COLO668 (cell line): ENCODE measurements at regions not wholly inside any gene's neighbourhood (a gene's known extent, or its start where the extent isn't known, plus 50 kb on each side); places are given as distances from the start of the nearest gene placed in this dataset.
"Not testable (repeated sequence)": the region's sequence is repeated elsewhere in the genome, so short reads cannot be mapped to it uniquely, and the experiment has no call there.

Experiments used
- DNase-seq: peaks from one replicate; lab custom pipeline; 2025; ENCODE audit not compliant: unreplicated experiment; lab: John Stamatoyannopoulos, UW

DNA sequence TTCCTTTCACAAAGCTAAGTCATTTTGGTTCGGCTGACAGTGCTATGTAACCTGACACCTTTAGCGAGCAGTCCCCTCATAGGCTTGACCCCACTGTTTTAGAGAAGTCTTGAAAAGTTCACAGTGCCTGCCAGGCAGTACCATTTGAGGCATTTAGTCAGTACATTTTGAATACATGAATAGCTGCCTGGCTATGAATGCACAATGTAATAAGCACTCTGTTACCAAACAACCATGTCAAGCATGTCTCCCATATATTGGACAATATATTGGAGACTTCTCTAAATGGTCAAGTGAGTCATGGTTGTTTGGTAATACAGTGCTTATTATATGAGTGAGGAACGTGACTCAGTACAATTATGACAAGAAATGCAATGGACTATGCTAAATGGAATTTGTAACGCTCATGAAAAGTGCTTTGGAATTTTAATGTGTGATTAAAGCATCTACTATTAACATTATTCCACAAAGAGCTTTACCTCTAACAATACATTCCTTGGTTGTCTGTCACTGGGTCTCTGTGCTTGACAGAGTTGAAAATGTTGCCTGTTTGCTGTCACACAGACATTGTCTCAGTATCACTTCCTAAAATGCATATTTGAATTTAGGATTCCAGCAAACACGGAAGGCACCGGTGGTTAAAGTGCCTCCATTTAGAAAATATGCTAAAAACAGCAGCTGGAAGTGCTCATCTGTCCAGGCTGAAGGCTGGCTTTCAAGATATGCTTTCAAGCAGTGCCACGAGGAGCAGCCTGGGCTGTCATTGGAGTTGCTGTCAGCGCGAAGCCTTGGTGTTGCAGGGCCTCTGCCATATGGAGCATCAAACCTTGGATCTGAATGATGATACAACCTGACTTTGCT, 458.6 kb downstream of the FBXO15 start:
- DNase-seq, result no peak

DNA sequence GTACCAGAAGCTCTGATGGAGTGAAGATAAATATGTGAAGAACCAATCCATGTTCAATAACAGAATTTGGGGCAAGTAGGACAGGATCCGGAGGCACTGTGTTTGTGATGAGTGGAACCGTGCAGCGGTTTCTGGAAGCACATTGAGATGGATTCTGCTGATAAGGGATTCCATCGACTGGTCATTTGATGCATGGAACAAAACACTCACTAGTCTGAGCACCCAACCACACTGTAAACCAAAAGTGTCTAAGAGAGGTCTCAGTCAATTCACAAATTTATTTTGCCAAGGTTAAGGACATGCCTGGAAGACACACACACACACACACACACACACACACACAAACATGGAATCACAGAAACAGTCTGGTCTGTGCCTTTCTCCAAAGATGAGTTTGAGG, 459.5 kb downstream of the FBXO15 start:
- no peak for DNase-seq

DNA sequence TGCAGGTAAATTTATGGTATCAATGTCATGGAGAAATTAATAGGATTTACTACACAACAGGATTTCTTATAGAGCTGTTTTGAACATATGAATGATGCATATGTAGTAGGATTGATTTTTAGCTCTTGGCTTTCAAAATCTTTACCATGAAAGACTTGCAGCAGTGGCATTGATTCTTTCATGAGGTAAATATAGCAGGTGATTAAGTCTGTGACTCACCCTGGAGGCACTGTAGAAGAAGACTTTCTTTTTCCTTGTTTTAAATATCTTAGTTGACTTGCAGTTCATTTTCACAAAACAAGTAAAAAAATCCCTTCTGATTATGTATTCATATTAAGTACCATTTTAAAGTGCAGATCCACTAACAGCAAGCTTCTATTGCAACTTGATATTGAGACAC, 463.0 kb downstream of the FBXO15 start:
- no peak for DNase-seq

DNA sequence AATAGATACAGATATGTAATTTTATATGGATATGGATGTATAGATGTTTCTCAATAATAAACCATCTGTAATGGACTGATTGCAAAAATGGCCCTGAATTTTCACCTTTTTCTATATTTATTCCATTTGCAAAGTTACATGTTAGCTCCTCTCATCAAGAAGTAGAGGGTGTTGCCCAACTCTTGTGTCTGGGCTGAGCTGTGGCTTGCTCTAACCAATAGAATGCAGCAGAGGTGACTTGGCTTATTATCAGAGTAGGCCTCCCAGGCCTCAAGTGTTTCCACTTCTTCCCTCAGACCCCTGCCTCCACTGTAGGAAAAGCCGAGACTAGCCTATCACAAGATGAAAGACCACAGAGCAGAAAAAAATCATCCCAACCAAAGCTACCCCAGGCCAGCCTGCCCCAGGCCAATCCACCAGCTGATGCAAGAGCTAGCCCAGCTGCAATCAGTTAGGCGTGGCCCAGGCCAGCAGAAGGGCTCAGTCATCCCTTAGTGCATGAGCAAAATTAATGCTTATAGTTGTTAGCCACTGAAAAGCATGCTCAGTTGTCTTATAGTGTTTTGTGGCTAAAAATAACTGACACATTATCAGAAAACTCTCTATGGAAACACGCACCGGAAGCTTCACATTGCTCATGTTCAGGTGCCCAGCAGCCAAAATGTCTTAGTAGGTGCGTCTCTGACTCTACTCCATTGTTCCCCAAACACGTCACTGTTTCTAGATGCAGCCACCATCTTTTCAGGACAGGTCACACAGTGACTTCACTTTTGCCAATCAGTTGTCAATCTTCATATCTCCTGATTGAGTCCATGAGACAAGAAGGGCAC, 464.0 kb downstream of the FBXO15 start:
- no peak for DNase-seq

DNA sequence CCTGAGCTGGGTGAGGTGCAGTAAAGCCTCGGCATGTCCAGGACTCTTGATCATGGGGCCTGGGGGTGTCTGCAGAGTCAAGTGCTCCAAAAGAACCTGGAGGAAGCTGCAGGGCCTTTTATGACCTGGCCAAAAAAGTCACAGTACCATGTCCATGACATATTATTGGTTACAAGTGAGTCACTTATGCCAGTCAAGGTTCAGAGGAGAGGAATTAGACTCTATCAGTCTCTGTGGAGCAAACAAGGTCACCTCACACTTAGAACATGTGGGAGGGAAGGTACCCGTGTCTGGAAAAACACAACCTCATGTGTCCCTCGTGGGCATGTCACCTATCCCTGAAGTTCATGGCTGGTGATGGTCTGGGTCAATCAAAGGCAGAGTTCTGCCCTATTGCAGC, 465.7 kb downstream of the FBXO15 start:
- no peak for DNase-seq

DNA sequence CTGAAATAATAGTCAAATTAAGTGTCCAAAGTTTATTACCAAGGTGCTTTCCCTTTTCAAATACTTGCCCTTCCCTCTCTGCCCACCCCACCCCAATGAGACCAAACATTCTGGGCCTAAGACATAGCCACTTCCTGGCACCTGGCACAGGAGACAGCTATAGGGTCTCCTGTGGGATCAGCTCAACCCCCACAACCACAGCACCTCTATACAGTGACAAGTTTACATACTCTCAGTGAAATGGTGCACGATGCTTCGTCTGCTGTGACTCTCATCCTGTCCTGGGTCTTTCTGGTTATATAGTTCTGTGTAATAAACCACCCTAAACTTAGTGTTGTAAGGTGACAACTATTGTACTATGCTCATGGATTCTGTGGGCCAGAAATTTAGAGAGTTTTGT, 466.2 kb downstream of the FBXO15 start:
- DNase-seq, result no peak

DNA sequence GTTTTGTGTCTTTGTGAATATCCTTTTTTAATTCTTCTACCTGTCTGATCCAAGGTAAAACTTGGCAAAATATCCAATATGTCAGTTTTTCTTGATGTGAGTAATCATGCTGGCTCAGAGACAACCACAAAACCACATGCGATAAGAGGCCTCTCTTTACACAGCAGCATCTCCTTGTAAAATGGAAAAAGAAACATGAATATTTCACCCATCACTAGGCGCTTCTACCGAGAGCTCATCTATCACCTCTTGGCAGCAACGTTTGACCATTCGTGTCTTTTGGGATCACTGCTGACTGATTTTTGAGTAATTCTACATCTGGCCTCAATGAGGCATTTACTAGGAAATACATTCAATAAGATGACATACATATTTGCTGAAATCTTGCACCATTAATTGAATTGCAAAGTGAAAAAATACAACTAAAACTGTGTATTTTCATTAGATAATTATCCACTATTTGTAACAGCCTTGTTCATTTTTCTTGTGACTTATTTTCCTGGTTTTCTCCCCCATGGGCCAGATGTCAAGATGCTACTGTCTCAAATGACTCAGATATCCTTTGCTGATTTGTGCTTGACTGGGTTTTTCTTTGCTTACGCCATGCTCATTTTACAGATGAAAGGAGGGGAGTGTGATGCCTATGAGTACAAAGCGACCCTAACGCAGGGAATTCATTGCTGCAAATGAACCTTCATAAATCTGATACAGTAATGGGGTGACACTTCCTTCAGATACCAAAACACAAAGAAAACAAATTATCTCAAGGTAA, 467.5 kb downstream of the FBXO15 start:
- no peak for DNase-seq

DNA sequence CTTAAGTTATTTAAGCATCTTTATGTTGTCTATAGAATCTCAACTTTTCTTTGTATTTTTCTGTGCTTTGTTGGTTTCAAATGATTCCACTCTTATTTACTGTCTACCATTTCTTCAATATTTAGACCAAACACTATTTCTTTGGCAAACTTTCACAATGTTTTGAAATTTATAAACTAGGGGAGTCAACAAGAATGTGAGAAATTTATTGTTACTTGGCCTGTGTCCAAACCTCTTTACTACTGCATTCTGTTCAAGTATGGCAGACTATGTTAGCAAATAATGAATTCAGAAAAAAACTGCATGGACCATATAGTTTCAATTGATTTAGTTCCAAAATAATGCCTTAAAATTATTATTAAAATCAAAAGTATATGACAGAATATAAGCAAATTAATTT, 470.2 kb downstream of the FBXO15 start:
- no peak for DNase-seq

DNA sequence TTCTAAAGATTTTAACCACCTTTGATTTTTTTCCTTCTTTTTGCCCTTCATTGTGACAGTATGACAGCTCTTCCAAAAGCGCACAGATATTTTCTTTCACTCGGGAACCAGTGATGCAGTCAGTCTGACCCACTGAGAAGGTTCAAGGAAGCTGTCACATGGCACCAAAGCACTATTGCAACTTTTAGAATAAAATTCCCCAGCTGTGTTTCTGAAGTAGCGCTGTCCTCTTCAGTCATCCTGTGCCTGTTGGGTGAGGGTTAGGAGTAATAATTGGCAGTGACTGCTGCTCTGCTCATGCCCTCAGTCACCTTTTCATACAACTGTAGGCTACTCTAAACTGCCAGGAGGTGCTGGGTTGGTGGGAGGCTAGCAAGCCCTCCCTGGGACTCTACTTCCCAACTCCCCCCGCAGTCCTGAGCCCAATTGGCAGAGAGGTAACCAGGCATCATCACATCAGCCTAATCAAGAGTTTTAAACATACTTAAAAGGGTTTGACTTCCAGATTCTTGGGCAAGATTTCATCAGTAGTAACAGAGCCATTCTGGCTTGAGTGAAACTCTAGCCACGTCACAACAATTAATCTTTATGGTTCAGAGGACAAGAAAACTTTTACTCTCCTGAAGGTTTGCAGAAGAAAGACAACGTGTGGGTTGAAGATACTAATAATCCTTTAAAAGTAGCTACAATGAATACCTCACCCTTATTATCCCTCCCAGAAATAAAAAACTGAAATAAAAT, 473.3 kb downstream of the FBXO15 start:
- no peak for DNase-seq

DNA sequence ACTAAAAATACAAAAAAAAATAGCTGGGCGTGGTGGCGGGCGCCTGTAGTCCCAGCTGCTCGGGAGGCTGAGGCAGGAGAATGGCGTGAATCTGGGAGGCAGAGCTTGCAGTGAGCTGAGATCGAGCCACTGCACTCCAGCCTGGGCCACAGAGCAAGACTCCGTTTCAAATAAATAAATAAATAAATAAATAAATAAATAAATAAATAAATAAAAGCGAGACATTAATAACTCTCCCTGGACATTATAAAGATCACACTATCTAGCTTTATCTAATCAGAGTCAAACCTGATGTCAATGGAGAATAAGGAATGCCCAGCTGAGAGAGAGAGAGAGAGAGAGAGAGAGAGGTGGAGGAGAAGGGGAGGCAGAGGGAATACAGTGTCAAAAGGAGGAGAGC, 476.2 kb downstream of the FBXO15 start:
- DNase-seq, result not testable (repeated sequence)

DNA sequence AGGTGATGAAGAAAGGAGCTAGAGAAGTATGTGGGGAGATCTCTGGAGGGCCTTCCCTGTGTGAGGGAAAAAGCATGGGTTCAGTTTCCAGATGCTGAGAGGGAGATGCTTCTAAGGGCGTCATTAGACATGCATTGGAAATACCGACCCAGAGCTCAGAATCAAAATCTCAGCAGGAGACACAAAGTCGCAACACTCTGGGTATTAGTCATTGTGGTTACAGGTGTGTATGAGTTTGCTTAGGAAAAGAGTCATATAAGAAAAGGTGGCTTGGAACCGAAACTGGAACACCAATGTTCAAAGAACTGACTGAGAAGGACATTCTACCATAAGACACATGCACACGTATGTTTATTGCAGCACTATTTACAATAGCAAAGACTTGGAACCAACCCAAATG, 477.1 kb downstream of the FBXO15 start:
- DNase-seq, result no peak

DNA sequence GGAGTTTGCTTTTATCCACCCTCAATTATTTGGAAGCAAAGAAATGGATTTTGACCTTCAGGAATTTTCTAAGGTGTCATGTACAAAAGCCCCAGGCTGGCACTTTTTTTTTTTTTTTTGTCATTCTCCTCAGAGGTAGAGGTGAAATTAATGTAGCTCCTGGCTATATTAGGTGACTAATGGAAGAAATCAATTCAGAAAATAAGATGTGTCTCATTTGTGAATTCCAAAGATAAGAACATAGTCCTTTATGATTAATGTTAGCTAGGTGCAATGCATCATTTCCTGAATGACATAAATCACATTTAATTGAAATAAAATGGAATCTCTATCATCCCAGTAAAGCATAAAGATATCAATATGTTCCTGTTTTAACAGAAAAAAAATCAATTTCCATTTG, 477.6 kb downstream of the FBXO15 start:
- no peak for DNase-seq

DNA sequence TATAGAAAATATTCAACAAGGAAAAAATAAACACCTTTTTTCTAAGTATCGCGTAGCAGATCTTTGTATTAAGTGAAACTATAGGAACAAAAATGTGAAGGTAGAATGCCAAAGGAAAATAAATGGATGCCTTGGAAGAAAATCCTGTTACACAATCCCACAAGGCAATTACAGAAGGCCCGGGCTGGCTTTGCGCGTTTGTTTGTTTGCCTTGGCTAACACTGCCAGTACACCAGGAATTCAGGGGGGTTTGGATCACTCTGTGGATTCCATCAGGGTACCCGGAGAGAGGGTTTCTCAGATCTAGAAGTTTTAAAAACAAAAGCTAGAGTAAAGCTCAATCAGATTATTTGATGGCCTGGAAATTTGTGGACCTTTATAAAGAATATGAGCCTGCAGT, 478.3 kb downstream of the FBXO15 start:
- DNase-seq, result no peak

DNA sequence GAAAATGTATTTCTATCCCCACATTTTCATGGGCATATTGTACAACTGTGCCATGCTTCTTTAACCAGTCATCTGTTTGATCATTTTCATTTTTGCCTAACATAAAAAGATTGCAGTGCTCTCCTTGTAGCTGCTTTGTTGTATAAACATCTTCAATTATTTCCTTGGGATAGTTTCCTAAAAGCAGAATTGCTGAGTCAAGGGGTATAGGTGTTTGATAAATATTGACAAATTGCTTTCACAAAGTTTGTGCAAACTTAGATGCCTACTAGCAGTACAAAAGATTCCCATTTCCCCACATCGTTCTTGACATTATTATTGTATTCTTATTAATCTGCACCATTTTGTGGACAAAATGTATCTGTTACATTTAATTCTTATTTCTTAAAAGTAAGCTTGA, 479.6 kb downstream of the FBXO15 start:
- DNase-seq, result no peak

DNA sequence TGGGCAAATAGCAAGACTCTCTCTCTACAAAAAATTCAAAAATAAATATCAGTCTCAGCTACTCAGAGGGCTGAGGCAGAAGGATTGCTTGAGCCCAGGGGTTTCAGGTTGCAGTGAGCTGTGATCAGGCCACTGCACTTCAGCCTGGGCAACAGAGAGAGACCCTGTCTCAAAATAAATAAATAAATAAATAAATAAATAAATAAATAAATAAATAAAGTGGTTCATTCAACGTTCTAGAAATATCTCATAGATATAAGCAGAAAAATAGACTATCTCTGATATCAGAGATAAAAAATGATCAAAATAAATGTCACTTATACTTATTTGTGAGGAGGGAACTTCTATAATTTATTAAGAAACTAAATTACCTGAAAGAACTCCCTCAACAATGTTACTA, 480.9 kb downstream of the FBXO15 start:
- DNase-seq, result no peak

DNA sequence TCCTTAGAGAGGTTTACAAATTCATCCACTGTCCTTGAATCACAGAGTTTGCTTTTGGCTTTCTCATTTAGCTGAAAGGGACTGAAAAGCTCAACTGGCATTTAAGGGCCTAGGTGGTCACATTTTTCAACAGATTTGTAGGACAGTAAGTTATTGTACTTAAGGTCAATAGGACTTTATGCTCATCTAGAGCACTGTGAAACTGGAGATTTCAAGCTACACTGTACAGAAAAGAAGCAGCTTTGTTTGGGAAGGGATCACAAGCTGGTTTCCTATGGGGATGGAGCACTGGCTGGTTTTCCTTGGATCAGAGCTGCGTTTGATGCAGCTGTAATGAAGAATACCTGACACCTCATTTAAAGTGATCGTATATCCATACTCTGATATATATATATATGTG, 482.7 kb downstream of the FBXO15 start:
- no peak for DNase-seq

DNA sequence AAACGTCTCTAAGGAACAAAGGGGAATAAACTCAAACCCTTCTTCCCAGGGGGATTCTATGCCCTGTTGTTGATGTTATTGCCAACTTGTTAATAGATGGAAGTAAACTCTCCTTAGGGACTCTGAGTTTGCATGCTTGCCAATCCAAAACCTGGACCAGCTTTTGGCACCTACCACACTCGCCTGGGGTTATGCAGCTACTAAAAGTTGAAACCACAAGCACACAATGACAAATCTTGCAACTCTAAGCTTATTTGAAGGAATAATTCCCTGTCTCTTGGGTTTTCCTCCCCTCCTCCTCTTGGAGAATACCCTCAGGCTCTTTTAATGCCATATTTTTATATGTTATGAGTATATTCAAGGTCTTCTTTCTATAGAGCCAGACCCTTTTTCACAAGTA, 484.1 kb downstream of the FBXO15 start:
- DNase-seq, result no peak

DNA sequence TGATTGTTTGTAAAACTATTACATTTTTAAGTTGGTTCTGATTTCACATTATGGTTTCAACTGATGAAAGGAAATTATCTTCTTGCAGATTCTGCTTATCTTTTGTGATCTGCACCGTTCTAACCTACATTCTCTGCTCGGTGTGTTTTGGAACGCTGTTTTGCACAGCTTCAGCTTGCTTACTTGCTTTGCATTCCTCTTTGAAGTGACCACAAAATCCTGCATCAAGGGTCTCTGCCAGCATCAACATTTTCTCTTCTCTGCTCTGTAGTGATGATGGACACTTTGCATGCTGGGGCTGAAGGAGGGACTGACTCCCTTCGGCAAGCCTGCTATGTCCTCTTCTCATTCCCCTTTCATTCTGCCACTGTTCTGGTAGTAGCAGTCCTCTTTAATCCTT, 485.2 kb downstream of the FBXO15 start:
- DNase-seq, result no peak

DNA sequence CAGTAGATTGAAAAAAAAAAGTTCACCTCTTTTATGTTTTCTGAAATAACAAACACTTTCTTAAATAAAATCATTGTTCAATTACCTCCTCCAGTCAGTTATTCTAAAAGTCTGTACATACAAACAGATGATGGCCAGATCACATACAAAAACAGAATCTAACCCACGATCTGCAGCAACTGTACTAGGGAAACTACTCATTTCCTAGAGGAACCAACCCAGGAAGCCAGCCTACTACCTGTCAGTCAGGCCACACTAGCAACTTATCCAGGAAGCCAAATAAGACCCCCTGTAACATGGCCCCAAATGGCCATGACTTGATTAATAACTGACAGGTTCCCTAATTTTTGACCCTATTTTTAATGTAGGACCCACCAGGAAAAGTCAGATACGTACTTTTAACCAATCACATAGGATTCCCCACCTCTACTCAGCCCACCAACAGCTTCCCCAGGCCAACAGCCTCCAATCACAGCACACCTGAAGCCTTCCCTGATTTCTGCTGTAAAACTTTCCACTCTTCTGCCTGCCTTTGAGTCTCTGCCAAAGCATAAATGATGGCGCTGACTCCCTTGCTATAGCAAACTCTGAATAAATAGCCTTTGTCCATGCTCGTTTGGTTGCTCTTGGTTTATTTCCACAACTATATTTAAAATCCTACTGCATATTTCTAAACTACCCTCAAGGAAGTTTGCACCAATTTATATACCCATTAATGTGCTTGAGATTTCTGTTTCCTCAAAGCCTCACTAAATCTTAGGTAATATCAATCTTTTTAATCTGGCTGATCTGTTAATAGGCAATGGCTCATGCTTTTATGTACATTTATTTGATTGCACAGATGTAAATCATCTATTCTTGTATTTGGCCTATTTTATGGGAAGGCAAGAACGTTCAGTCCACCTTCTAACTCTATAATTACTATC, 486.4 kb downstream of the FBXO15 start:
- no peak for DNase-seq

DNA sequence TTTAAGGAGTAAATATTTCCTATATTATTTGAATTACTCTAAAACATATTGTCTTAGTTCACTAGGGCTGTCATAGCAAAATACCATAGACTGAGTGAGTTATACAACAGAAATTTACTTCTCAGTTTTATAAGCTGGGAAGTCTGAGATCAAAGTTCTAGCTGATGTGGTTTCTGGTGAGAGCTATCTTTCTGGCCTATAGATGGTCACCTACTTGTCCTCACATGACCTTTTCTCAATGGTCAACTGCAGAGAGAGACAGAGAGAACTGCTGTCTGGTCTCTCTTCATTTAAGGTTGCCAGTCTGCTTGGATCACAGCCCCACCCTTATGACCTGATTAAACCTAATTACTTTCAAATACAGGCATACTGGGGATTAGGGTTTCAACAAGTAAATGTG, 490.9 kb downstream of the FBXO15 start:
- DNase-seq, result no peak
